AG04450 (cell line): ENCODE measurements at regions not wholly inside any gene's neighbourhood (a gene's known extent, or its start where the extent isn't known, plus 50 kb on each side); places are given as distances from the start of the nearest gene placed in this dataset.

Experiments used
- CTCF ChIA-PET: fragments of 300-600, 350-600 bp; formaldehyde crosslinking; extraction: SDS; loops from one replicate; lab custom pipeline; 2022; ENCODE audit warnings: antibody characterized with exemption, inconsistent platforms; lab: Charles Lee
- POLR2A ChIA-PET: fragments of 350-600 bp; formaldehyde crosslinking; extraction: SDS; loops from one replicate; lab custom pipeline; 2021; ENCODE audit warnings: antibody characterized with exemption, inconsistent platforms; lab: Yijun Ruan, JAX
- DNase-seq: peaks from one replicate; pipeline ENCODE4 v3.0.0-alpha.2; 2011; ENCODE audit warnings: low read depth, low spot score
- H3K27ac ChIP-seq: one replicate; pipeline ENCODE4 v1.5.1; 2012; ENCODE audit warnings: low read depth, low read length, control low read depth
- H3K27me3 ChIP-seq: one replicate; pipeline ENCODE4 v1.6.0; 2012; ENCODE audit warnings: low read length; ENCODE audit not compliant: control insufficient read depth, insufficient read depth
- H3K4me3 ChIP-seq: 2 replicates; pipeline ENCODE4 v1.5.1; 2011; ENCODE audit warnings: mild to moderate bottlenecking, low read depth, low read length, control low read depth
- H3K9me3 ChIP-seq: 2 replicates; pipeline ENCODE4 v1.5.1; 2012; ENCODE audit warnings: low read length; ENCODE audit not compliant: control insufficient read depth, insufficient read depth
- TF ChIP-seq, protein P1 (sequence below): IDR thresholded peaks from 2 replicates; pipeline ENCODE4 v1.5.1; 2011; ENCODE audit warnings: low read depth, low read length, control low read depth, inconsistent platforms

DNA sequence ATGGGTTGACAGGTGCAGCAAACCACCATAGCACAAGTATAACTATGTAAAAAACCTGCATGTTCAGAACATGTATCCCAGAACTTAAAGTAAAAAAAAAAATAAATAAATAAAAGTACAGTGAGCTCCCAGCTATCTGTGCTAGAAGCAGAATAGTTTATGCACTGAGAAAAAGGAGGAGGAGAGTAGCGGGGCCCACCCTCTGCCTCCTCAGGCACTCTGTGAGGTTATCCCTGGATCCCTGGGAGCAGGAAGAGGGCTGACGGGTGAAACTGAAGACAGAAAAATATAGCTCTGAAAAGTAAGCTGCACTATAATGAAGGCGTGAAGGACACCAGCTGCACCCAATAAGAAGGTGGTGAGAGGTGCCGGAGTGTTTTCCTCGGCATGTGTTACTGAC lies 117.2 kb downstream of the SIPA1L2 start:
- POLR2A ChIA-PET = no interaction called here
- no peak for DNase-seq
- H3K9me3 ChIP-seq = no peaks in the 10 kb centered on the region
- CTCF ChIA-PET = no interaction called here
- H3K4me3 ChIP-seq = no peak overlapping the region
- H3K27me3 ChIP-seq = no peaks in the 10 kb centered on the region
- no peak overlapping the region for H3K27ac ChIP-seq
- TF ChIP-seq, protein P1, sequence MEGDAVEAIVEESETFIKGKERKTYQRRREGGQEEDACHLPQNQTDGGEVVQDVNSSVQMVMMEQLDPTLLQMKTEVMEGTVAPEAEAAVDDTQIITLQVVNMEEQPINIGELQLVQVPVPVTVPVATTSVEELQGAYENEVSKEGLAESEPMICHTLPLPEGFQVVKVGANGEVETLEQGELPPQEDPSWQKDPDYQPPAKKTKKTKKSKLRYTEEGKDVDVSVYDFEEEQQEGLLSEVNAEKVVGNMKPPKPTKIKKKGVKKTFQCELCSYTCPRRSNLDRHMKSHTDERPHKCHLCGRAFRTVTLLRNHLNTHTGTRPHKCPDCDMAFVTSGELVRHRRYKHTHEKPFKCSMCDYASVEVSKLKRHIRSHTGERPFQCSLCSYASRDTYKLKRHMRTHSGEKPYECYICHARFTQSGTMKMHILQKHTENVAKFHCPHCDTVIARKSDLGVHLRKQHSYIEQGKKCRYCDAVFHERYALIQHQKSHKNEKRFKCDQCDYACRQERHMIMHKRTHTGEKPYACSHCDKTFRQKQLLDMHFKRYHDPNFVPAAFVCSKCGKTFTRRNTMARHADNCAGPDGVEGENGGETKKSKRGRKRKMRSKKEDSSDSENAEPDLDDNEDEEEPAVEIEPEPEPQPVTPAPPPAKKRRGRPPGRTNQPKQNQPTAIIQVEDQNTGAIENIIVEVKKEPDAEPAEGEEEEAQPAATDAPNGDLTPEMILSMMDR = no peak

DNA sequence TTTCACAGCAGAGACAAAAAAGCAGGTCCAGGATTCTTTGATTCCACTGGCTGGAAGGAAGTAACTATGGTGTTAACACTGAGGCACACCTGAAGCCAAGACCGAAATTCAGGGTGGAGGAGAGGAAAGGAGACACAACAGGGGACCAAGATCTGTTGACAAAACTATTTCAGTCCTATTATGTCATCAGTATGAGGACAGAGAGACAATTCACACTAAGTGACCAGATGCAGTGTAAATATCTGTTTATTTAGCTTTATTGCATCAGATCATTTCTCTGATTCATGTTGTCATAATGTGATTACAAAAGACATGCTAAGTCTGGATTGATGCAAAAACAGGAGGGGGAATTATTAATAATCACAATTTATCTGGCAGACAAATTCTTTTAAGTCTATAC lies 118.8 kb downstream of the SIPA1L2 start:
- POLR2A ChIA-PET = no interaction called here
- TF ChIP-seq, protein P1 = no peak
- no peak for DNase-seq
- CTCF ChIA-PET = no interaction called here
- Histone ChIP-seq H3K27me3 (no peaks in the 10 kb centered on the region), H3K27ac (no peak overlapping the region), H3K4me3 (no peak overlapping the region), H3K9me3 (no peaks in the 10 kb centered on the region)

DNA sequence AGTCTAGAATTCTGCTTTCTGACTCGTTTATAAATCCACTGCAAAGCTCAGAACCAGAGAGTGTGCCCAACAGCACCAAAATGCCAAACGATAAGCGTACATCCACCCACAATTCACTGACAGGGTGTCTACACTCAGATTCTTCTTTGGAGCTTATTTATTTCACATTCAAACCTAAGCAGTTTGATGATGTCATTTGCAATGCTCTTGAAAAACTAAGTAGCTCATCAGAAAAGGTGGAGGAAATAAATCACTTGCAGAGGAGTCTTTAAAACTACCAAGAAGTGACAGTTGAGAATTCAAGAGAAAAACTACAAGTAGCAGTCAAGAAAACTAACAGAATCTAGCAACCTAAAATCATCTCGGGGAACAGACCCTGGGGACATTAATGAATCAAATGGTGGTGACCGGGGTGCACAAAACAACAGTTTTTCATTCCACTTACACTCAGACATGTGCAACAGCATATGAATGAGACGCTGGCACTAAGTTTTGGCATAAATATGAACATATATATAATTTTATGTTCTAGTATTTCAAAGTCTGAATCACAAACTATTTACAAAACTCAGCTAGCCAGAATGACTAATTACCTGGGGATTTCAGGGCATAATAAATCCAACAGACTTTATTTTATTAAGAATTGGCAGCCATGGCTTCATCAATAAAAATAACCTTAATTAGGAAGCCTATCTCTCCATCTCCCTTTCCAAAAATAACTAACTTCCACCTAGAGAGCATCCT lies 119.4 kb downstream of the SIPA1L2 start:
- H3K4me3 ChIP-seq = no peak overlapping the region
- TF ChIP-seq, protein P1 = no peak
- no peaks in the 10 kb centered on the region for H3K27me3 ChIP-seq
- H3K9me3 ChIP-seq = no peaks in the 10 kb centered on the region
- H3K27ac ChIP-seq = no peak overlapping the region
- DNase-seq = no peak
- POLR2A ChIA-PET = no interaction called here
- CTCF ChIA-PET = no interaction called here

DNA sequence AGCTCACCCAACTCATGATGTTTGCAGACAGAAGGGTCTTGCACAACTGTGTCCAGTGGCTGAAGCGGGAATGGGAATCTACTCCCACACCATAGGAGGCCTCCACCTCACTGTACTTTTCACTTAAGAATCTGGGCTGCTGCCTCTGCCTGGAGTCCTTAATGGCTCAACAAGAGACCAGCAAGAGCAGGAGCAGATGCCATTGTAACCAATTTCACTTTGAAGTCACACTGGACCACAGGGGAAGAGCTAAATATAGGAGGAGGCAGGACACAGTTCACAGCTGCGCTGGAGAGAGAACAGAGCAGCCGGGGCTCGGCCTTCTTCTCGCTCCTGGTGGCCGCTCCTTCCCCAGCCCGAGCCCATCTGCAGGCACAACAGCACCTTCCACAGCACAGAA lies 120.4 kb downstream of the SIPA1L2 start:
- Histone ChIP-seq H3K9me3 (no peaks in the 10 kb centered on the region), H3K4me3 (no peak overlapping the region), H3K27ac (no peak overlapping the region), H3K27me3 (no peaks in the 10 kb centered on the region)
- ChIA-PET POLR2A (no interaction called here), CTCF (interaction anchor here (0.6 to 0.7 kb wide), 2 partner anchors 98 to 578 kb away, joined by 3 read pairs; no protein-coding TSS in a partner anchor)
- TF ChIP-seq, protein P1 = no peak
- DNase-seq = no peak

DNA sequence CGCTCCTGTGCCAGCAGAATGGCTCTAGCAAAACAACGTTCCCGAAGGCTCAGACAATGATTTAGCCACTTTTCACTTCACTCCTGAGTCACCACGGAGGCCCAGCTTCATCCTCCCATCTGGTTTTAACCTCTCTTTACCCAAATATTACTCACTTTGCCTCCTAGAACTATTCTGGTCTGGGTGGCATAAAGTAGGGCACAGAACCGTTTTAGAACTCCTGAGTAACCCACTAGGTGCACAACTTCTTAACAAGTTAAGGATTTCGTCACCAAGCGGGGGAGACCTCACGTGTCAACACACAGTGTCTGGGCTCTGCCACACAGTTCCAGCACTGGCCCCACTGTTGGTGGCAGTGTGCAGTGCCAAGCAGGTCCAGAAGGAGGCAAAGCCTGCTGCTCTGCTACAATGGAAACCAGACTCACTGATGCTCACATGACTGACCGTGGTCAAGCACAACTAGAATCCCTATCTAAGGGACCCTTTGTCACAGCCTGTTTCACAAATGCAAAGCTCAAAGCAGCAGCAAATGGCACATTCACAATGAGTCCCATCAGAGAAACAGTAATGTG lies 121.7 kb downstream of the SIPA1L2 start:
- CTCF ChIA-PET = interaction anchor here (0.6 to 0.7 kb wide), 2 partner anchors 9 to 79 kb away, joined by 3 to 4 read pairs; no protein-coding TSS in a partner anchor
- TF ChIP-seq, protein P1 = no peak
- no peak for DNase-seq
- Histone ChIP-seq H3K27me3 (no peaks in the 10 kb centered on the region), H3K4me3 (no peak overlapping the region), H3K9me3 (no peaks in the 10 kb centered on the region), H3K27ac (no peak overlapping the region)
- POLR2A ChIA-PET = no interaction called here
